ENCODE measurements at regions not wholly inside any gene's neighbourhood (a gene's known extent, or its start where the extent isn't known, plus 50 kb on each side); places are given as distances from the start of the nearest gene placed in this dataset.

- no TSS peak for BruUV-seq (replicated peaks)
- peak overlapping the region; percentile 20; the same call in 1 of the 2 replicates for H2AFZ ChIP-seq (ENCODE audit: low read length)
Observed at GRCh38 chr1:79737193-79737592, 730.7 kb upstream of the ADGRL4 start.

GRCh38 chr1:79732950-79733349 lies 726.4 kb upstream of the ADGRL4 start:
- Histone ChIP-seq H3K36me3 (ENCODE audit: insufficient read depth, low read length) (peaks cover 7% of the 10 kb centered on the region; the same call in 1 of the 2 replicates), H3K4me1 (ENCODE audit: insufficient read depth, low read length, poor library complexity, severe bottlenecking) (no peaks in the 10 kb centered on the region), H3K4me2 (ENCODE audit: low read length) (no peak overlapping the region), H2AFZ (ENCODE audit: low read length) (no peak overlapping the region), H3K9me2 (ENCODE audit: insufficient read depth, low read length) (no peaks in the 10 kb centered on the region), H4K20me1 (ENCODE audit: insufficient read depth, low read length) (no peaks in the 10 kb centered on the region), H3K79me2 (ENCODE audit: insufficient read depth, low read depth, low read length) (no peaks in the 10 kb centered on the region), H3K27ac (ENCODE audit: low read depth, low read length, poor library complexity, severe bottlenecking) (no peak overlapping the region), H3K9me3 (ENCODE audit: low read length) (peaks cover 26% of the 10 kb centered on the region), H3K4me3 (ENCODE audit: low read depth, low read length, poor library complexity, severe bottlenecking) (no peak overlapping the region)
- BruUV-seq (replicated peaks): no TSS peak
- no peak for DNase-seq (ENCODE audit: low spot score)
- intact Hi-C loops (cut with micrococcal nuclease; ENCODE audit: unreplicated experiment): no loop called here
- CTCF ChIA-PET (ENCODE audit: unreplicated experiment): no interaction called here
- POLR2A ChIA-PET: interaction anchor here (1.0 to 1.7 kb wide), 2 partner anchors 10 to 14 kb away, joined by 3 to 6 read pairs; no protein-coding TSS in a partner anchor
- no peak for TF ChIP-seq CTCF (conservative IDR thresholded peaks at IDR 0.05; ENCODE audit: low read length)
- TF ChIP-seq EZH2phosphoT487 (IDR thresholded peaks at IDR 0.05; ENCODE audit: borderline replicate concordance, low read depth, low read length): no peak

More at GRCh38 chr1:79737193-79737592, 730.7 kb upstream of the ADGRL4 start:
- CTCF ChIA-PET (ENCODE audit: unreplicated experiment): no interaction called here
- no peak overlapping the region for H3K27ac ChIP-seq (ENCODE audit: low read depth, low read length, poor library complexity, severe bottlenecking)
- H4K20me1 ChIP-seq (ENCODE audit: insufficient read depth, low read length): no peaks in the 10 kb centered on the region
- H3K4me1 ChIP-seq (ENCODE audit: insufficient read depth, low read length, poor library complexity, severe bottlenecking): peaks cover 5% of the 10 kb centered on the region
- no peak overlapping the region for H3K4me2 ChIP-seq (ENCODE audit: low read length)
- no peak overlapping the region for H3K4me3 ChIP-seq (ENCODE audit: low read depth, low read length, poor library complexity, severe bottlenecking)
- TF ChIP-seq EZH2phosphoT487 (IDR thresholded peaks at IDR 0.05; ENCODE audit: borderline replicate concordance, low read depth, low read length) (no peak), CTCF (conservative IDR thresholded peaks at IDR 0.05; ENCODE audit: low read length) (no peak)
- DNase-seq (ENCODE audit: low spot score): peak; percentile 46
- H3K9me3 ChIP-seq (ENCODE audit: low read length): peaks cover 41% of the 10 kb centered on the region
- POLR2A ChIA-PET: interaction anchor here (0.6 to 0.7 kb wide), 3 partner anchors 8 to 124 kb away, joined by 3 to 4 read pairs (median 3); no protein-coding TSS in a partner anchor
- intact Hi-C loops (cut with micrococcal nuclease; ENCODE audit: unreplicated experiment): no loop called here
- no peaks in the 10 kb centered on the region for H3K79me2 ChIP-seq (ENCODE audit: insufficient read depth, low read depth, low read length)
- peaks cover 7% of the 10 kb centered on the region; the same call in 1 of the 2 replicates for H3K36me3 ChIP-seq (ENCODE audit: insufficient read depth, low read length)
- no peaks in the 10 kb centered on the region for H3K9me2 ChIP-seq (ENCODE audit: insufficient read depth, low read length)

- Histone ChIP-seq H2AFZ (ENCODE audit: low read length) (no peak overlapping the region), H3K36me3 (ENCODE audit: insufficient read depth, low read length) (no peaks in the 10 kb centered on the region), H3K27ac (ENCODE audit: low read depth, low read length, poor library complexity, severe bottlenecking) (no peak overlapping the region), H3K4me3 (ENCODE audit: low read depth, low read length, poor library complexity, severe bottlenecking) (no peak overlapping the region), H3K4me1 (ENCODE audit: insufficient read depth, low read length, poor library complexity, severe bottlenecking) (no peaks in the 10 kb centered on the region), H3K79me2 (ENCODE audit: insufficient read depth, low read depth, low read length) (no peaks in the 10 kb centered on the region), H3K9me3 (ENCODE audit: low read length) (no peaks in the 10 kb centered on the region), H3K4me2 (ENCODE audit: low read length) (no peak overlapping the region), H4K20me1 (ENCODE audit: insufficient read depth, low read length) (no peaks in the 10 kb centered on the region), H3K9me2 (ENCODE audit: insufficient read depth, low read length) (no peaks in the 10 kb centered on the region)
- no peak for DNase-seq (ENCODE audit: low spot score)
- no TSS peak for BruUV-seq (replicated peaks)
- intact Hi-C loops (cut with micrococcal nuclease; ENCODE audit: unreplicated experiment): no loop called here
- TF ChIP-seq CTCF (conservative IDR thresholded peaks at IDR 0.05; ENCODE audit: low read length) (no peak), EZH2phosphoT487 (IDR thresholded peaks at IDR 0.05; ENCODE audit: borderline replicate concordance, low read depth, low read length) (no peak)
- POLR2A ChIA-PET: interaction anchor here (0.6 kb wide), 1 partner anchor 239 kb away, joined by 3 read pairs; no protein-coding TSS in a partner anchor
- CTCF ChIA-PET (ENCODE audit: unreplicated experiment): no interaction called here
Observed at GRCh38 chr1:79726911-79727310, 720.4 kb upstream of the ADGRL4 start.
